Neutrophil (primary cell): ENCODE measurements at regions not wholly inside any gene's neighbourhood (a gene's known extent, or its start where the extent isn't known, plus 50 kb on each side); places are given as distances from the start of the nearest gene placed in this dataset.

Experiments
- H3K27ac ChIP-seq: fragments of 200-600 bp; sonication (generic); 2 replicates; pipeline ENCODE4 v1.5.1; 2016; ENCODE audit warnings: mild to moderate bottlenecking, moderate library complexity
- H3K27me3 ChIP-seq: fragments of 200-600 bp; sonication (generic); 2 replicates; pipeline ENCODE4 v1.6.0; 2016; ENCODE audit warnings: mild to moderate bottlenecking
- H3K36me3 ChIP-seq: fragments of 200-600 bp; sonication (generic); 2 replicates; pipeline ENCODE4 v1.5.1; 2017
- H3K4me1 ChIP-seq, 2 experiments: fragments of 200-600 bp in 1 of 2; sonication (generic) in 1 of 2; 1 replicate in 1 of 2; 2 replicates in 1 of 2; pipeline versions ENCODE4 v1.5.1 to v1.6.1; 2013 to 2016; ENCODE audit warnings: low read depth in 1 of 2, low read length in 1 of 2, mild to moderate bottlenecking in 1 of 2, moderate library complexity in 1 of 2; ENCODE audit not compliant: control insufficient read depth in 1 of 2, insufficient read depth in 1 of 2
- H3K4me3 ChIP-seq, 2 experiments: fragments of 200-600 bp in 1 of 2; sonication (generic) in 1 of 2; 1 replicate in 1 of 2; 2 replicates in 1 of 2; pipeline ENCODE4 v1.5.1; 2013 to 2016; ENCODE audit warnings: low read depth in 1 of 2, low read length in 1 of 2, mild to moderate bottlenecking in 1 of 2, moderate library complexity in 1 of 2
- H3K9me3 ChIP-seq: fragments of 200-600 bp; sonication (generic); 2 replicates; pipeline ENCODE4 v1.5.1; 2016
- CTCF ChIP-seq: fragments of 200-600 bp; sonication (generic); IDR thresholded peaks from 2 replicates; pipeline ENCODE4 v1.5.1; 2016; ENCODE audit warnings: antibody characterized with exemption

GRCh38 chr1:219039682-219040154, 134.0 kb upstream of the LYPLAL1 start:
- no peaks in the 10 kb centered on the region for H3K27me3 ChIP-seq
- no peaks in the 10 kb centered on the region for H3K4me1 ChIP-seq
- H3K36me3 ChIP-seq, result no peaks in the 10 kb centered on the region
- H3K9me3 ChIP-seq, result no peaks in the 10 kb centered on the region
- no peak overlapping the region for H3K4me3 ChIP-seq
- no peak overlapping the region for H3K27ac ChIP-seq
- no peak for TF ChIP-seq CTCF

- Histone ChIP-seq H3K4me1 (no peaks in the 10 kb centered on the region), H3K36me3 (no peaks in the 10 kb centered on the region), H3K4me3 (no peak overlapping the region), H3K27ac (no peak overlapping the region), H3K9me3 (no peaks in the 10 kb centered on the region), H3K27me3 (no peaks in the 10 kb centered on the region)
- TF ChIP-seq CTCF, result no peak
These were observed 133.4 kb upstream of the LYPLAL1 start for GRCh38 chr1:219040291-219040690.

GRCh38 chr1:219041141-219041540, 132.5 kb upstream of the LYPLAL1 start:
- Histone ChIP-seq H3K27me3 (no peaks in the 10 kb centered on the region), H3K27ac (no peak overlapping the region)
- no peak for TF ChIP-seq CTCF

GRCh38 chr1:219041818-219042217, 131.9 kb upstream of the LYPLAL1 start:
- Histone ChIP-seq H3K9me3 (no peaks in the 10 kb centered on the region), H3K4me1 (no peaks in the 10 kb centered on the region), H3K36me3 (no peaks in the 10 kb centered on the region), H3K27ac (no peak overlapping the region), H3K4me3 (no peak overlapping the region), H3K27me3 (no peaks in the 10 kb centered on the region)
- TF ChIP-seq CTCF, result no peak

More at GRCh38 chr1:219041141-219041540, 132.5 kb upstream of the LYPLAL1 start:
- H3K4me1 ChIP-seq, result no peaks in the 10 kb centered on the region
- no peaks in the 10 kb centered on the region for H3K36me3 ChIP-seq
- no peaks in the 10 kb centered on the region for H3K9me3 ChIP-seq
- H3K4me3 ChIP-seq, result no peak overlapping the region

GRCh38 chr1:219042769-219043168, 130.9 kb upstream of the LYPLAL1 start:
- Histone ChIP-seq H3K27me3 (no peaks in the 10 kb centered on the region), H3K36me3 (no peaks in the 10 kb centered on the region), H3K4me1 (no peaks in the 10 kb centered on the region), H3K4me3 (no peak overlapping the region), H3K27ac (no peak overlapping the region), H3K9me3 (no peaks in the 10 kb centered on the region)
- TF ChIP-seq CTCF, result no peak

- Histone ChIP-seq H3K27me3 (no peaks in the 10 kb centered on the region), H3K27ac (no peak overlapping the region), H3K4me3 (no peak overlapping the region), H3K36me3 (no peaks in the 10 kb centered on the region), H3K4me1 (no peaks in the 10 kb centered on the region), H3K9me3 (no peaks in the 10 kb centered on the region)
- TF ChIP-seq CTCF, result no peak
These were observed 128.4 kb upstream of the LYPLAL1 start for GRCh38 chr1:219045246-219045645.
